ENCODE measurements at regions not wholly inside any gene's neighbourhood (a gene's known extent, or its start where the extent isn't known, plus 50 kb on each side); places are given as distances from the start of the nearest gene placed in this dataset.

DNA sequence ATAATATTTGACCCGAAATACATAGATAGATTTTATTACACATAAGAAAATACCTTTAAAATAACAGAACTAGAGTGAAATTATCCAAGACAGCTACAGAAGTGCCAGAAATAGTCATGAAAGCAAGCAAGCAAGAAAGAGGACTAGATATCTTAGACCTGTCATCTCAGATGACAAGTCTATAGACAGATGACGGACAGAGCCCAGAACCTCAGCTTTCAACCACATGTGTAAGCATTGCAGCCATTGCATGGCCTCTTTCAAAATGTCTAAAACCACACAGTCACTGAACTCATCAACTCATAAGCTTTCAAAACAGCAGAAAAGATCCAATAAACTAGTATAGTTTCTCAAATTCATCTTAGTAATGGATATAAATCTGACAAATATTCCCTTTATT, 59.8 kb upstream of the FHIT start:
- Histone ChIP-seq H3K4me3 (no peak overlapping the region), H3K4me1 (no peaks in the 10 kb centered on the region), H3K36me3 (no peaks in the 10 kb centered on the region), H3K27me3 (no peaks in the 10 kb centered on the region), H3K9me3 (no peaks in the 10 kb centered on the region), H3K27ac (no peak overlapping the region)
- TF ChIP-seq EP300 (IDR thresholded peaks at IDR 0.05) = no peak
- no peak for TF ChIP-seq CTCF (IDR thresholded peaks at IDR 0.05)
- no peak for TF ChIP-seq POLR2A (IDR thresholded peaks at IDR 0.05)
- TF ChIP-seq POLR2AphosphoS5 (IDR thresholded peaks at IDR 0.05) = no peak
- WGBS, 2 donors (ENCODE audit: low coverage in 1 of 2) = 71 to 88% methylated on average over 1 to 2 of the region's 2 CpGs
- ATAC-seq = no peak

DNA sequence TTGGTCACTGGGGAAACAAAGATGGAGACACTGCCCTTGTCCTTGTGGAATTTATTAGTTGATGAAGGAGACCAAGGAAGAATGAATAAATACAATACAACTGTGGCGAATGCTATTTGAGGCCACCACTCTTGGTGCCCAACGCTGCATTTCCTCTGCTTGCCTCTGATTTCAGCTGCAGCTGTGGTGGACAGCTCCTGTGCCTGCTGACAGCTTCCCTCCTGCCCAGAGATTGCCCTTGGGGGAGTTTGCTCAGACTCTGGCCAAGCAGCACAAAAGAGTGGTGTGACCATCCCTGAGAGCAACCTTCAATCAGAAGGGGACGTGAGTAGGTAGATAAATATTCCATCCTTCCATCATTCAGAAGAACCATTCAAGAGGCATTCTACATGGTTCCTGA, 64.6 kb upstream of the FHIT start:
- no peak for ATAC-seq
- Histone ChIP-seq H3K27me3 (peaks cover 7% of the 10 kb centered on the region), H3K27ac (no peak overlapping the region), H3K4me1 (no peaks in the 10 kb centered on the region), H3K9me3 (no peaks in the 10 kb centered on the region), H3K36me3 (no peaks in the 10 kb centered on the region), H3K4me3 (no peak overlapping the region)
- 38 to 40% methylated on average over 1 to 2 of the region's 3 CpGs for WGBS, 2 donors (ENCODE audit: low coverage in 1 of 2)
- TF ChIP-seq EP300 (IDR thresholded peaks at IDR 0.05) = no peak
- no peak for TF ChIP-seq POLR2A (IDR thresholded peaks at IDR 0.05)
- TF ChIP-seq CTCF (IDR thresholded peaks at IDR 0.05) = no peak
- no peak for TF ChIP-seq POLR2AphosphoS5 (IDR thresholded peaks at IDR 0.05)

DNA sequence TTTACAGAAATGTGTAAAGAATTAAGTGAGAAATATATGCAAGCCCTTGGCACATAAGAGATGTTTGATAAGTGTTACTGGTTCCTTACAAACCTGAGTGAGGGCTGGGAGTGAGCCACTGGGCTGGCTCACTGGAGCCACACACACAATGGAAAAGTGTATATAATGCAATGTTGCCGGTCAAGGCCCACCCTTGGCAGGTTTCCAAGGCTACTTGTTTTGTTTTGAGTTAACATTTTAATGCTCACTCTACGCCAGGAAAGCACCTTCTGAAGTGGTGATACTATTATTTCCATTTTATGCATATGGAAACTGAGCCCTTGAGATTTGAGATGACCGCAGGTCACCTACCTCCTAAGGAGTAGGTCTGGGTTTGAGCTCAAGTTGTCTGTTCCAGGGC, 71.8 kb upstream of the FHIT start:
- no peaks in the 10 kb centered on the region for H3K36me3 ChIP-seq
- ATAC-seq = no peak

GRCh38 chr3:61331929-61332552, 80.8 kb upstream of the FHIT start:
- no peaks in the 10 kb centered on the region for H3K4me1 ChIP-seq
- no peak for TF ChIP-seq CTCF (IDR thresholded peaks at IDR 0.05)
- no peak overlapping the region for H3K27ac ChIP-seq
- no peaks in the 10 kb centered on the region for H3K9me3 ChIP-seq
- no peak for ATAC-seq
- no peaks in the 10 kb centered on the region for H3K36me3 ChIP-seq
- no peak overlapping the region for H3K4me3 ChIP-seq
- 91 to 94% methylated on average over 4 to 5 of the region's 5 CpGs for WGBS, 2 donors (ENCODE audit: low coverage in 1 of 2)
- H3K27me3 ChIP-seq = no peaks in the 10 kb centered on the region

More for the DNA sequence above, 71.8 kb upstream of the FHIT start:
- TF ChIP-seq POLR2A (IDR thresholded peaks at IDR 0.05) (no peak), EP300 (IDR thresholded peaks at IDR 0.05) (no peak), POLR2AphosphoS5 (IDR thresholded peaks at IDR 0.05) (no peak), CTCF (IDR thresholded peaks at IDR 0.05) (no peak)
- Histone ChIP-seq H3K27ac (no peak overlapping the region), H3K9me3 (no peaks in the 10 kb centered on the region), H3K4me3 (no peak overlapping the region), H3K27me3 (no peaks in the 10 kb centered on the region), H3K4me1 (peaks cover 0 to 11% (median 3%) of the 10 kb centered on the region in 3 donors)
- 58 to 67% methylated on average over 3 of the region's 3 CpGs for WGBS, 2 donors (ENCODE audit: low coverage in 1 of 2)

GRCh38 chr3:61333192-61333961, 82.1 kb upstream of the FHIT start:
- no peak for ATAC-seq
- TF ChIP-seq CTCF (IDR thresholded peaks at IDR 0.05) (no peak), POLR2A (IDR thresholded peaks at IDR 0.05) (no peak), EP300 (IDR thresholded peaks at IDR 0.05) (no peak), POLR2AphosphoS5 (IDR thresholded peaks at IDR 0.05) (no peak)
- Histone ChIP-seq H3K27me3 (no peaks in the 10 kb centered on the region), H3K9me3 (no peaks in the 10 kb centered on the region), H3K36me3 (no peaks in the 10 kb centered on the region), H3K4me3 (no peak overlapping the region), H3K27ac (no peak overlapping the region), H3K4me1 (no peaks in the 10 kb centered on the region)
- 73 to 74% methylated on average over 5 to 7 of the region's 7 CpGs for WGBS, 2 donors (ENCODE audit: low coverage in 1 of 2)

Data from gastroesophageal sphincter (tissue), 4 donors.